ENCODE measurements at regions not wholly inside any gene's neighbourhood (a gene's known extent, or its start where the extent isn't known, plus 50 kb on each side); places are given as distances from the start of the nearest gene placed in this dataset.

- Histone ChIP-seq H3K4me1 (no peaks in the 10 kb centered on the region), H3K27ac (no peak overlapping the region), H3K36me3 (no peaks in the 10 kb centered on the region), H3K9me3 (no peaks in the 10 kb centered on the region), H3K4me3 (no peak overlapping the region), H3K27me3 (ENCODE audit: low read depth) (no peaks in the 10 kb centered on the region)
- TF ChIP-seq CTCF (IDR thresholded peaks at IDR 0.05): no peak
- ATAC-seq (no peak), DNase-seq (no peak)
- intact Hi-C loops (cut with DNase I): no loop called here
Observed at GRCh38 chr3:72129501-72130094, 344.6 kb upstream of the PROK2 start.

- Histone ChIP-seq H3K4me3 (no peak overlapping the region), H3K4me1 (no peaks in the 10 kb centered on the region), H3K27ac (no peak overlapping the region), H3K27me3 (ENCODE audit: low read depth) (no peaks in the 10 kb centered on the region), H3K9me3 (no peaks in the 10 kb centered on the region), H3K36me3 (no peaks in the 10 kb centered on the region)
- no peak for DNase-seq
- no peak for TF ChIP-seq CTCF (IDR thresholded peaks at IDR 0.05)
- no peak for ATAC-seq
- intact Hi-C loops (cut with DNase I): no loop called here
Observed at GRCh38 chr3:72128921-72129320, 344.0 kb upstream of the PROK2 start.

GRCh38 chr3:72127844-72128243 is 342.9 kb upstream of the PROK2 start:
- H3K27me3 ChIP-seq (ENCODE audit: low read depth): no peaks in the 10 kb centered on the region
- DNase-seq (no peak), ATAC-seq (peak; percentile 49)
- H3K4me3 ChIP-seq: no peak overlapping the region
- no peaks in the 10 kb centered on the region for H3K36me3 ChIP-seq
- no peak overlapping the region for H3K27ac ChIP-seq
- no peaks in the 10 kb centered on the region for H3K9me3 ChIP-seq
- no peak for TF ChIP-seq CTCF (IDR thresholded peaks at IDR 0.05)
- H3K4me1 ChIP-seq: no peaks in the 10 kb centered on the region
- intact Hi-C loops (cut with DNase I): no loop called here

GRCh38 chr3:72127224-72127612 is 342.3 kb upstream of the PROK2 start:
- Histone ChIP-seq H3K4me1 (no peaks in the 10 kb centered on the region), H3K36me3 (no peaks in the 10 kb centered on the region), H3K27me3 (ENCODE audit: low read depth) (no peaks in the 10 kb centered on the region), H3K27ac (no peak overlapping the region), H3K9me3 (no peaks in the 10 kb centered on the region), H3K4me3 (no peak overlapping the region)
- DNase-seq (no peak), ATAC-seq (no peak)
- intact Hi-C loops (cut with DNase I): no loop called here
- no peak for TF ChIP-seq CTCF (IDR thresholded peaks at IDR 0.05)

GRCh38 chr3:72126441-72127223 is 341.7 kb upstream of the PROK2 start:
- Histone ChIP-seq H3K4me1 (no peaks in the 10 kb centered on the region), H3K9me3 (no peaks in the 10 kb centered on the region), H3K4me3 (no peak overlapping the region), H3K27ac (no peak overlapping the region), H3K36me3 (no peaks in the 10 kb centered on the region), H3K27me3 (ENCODE audit: low read depth) (no peaks in the 10 kb centered on the region)
- intact Hi-C loops (cut with DNase I): no loop called here
- ATAC-seq: no peak
- no peak for DNase-seq
- TF ChIP-seq CTCF (IDR thresholded peaks at IDR 0.05): no peak
